ENCODE measurements at regions not wholly inside any gene's neighbourhood (a gene's known extent, or its start where the extent isn't known, plus 50 kb on each side); places are given as distances from the start of the nearest gene placed in this dataset.
"Not testable (repeated sequence)": the region's sequence is repeated elsewhere in the genome, so short reads cannot be mapped to it uniquely, and the experiment has no call there.

GRCh38 chr2:116513991-116514390 is 1300.5 kb upstream of the DDX18 start:
- Mint-ChIP-seq H3K36me3 (no peaks in the 10 kb centered on the region), H3K4me3 (no peak overlapping the region), H3K4me1 (no peaks in the 10 kb centered on the region), H3K27ac (no peak overlapping the region), H3K27me3 (no peaks in the 10 kb centered on the region), H3K9me3 (peaks cover 10 to 18% (median 17%) of the 10 kb centered on the region in 3 donors)
- ATAC-seq (replicated peaks in 1 of 4) (no peak), DNase-seq (no peak)
- no peak overlapping the region for H3K4me3 ChIP-seq (ENCODE audit: control insufficient read depth in 1 of 2, extremely low read depth in 1 of 2, low read length in 1 of 2)
- WGBS (ENCODE audit: insufficient coverage) = no CpG with 5 or more reads among the region's 3 CpGs
- ChIA-PET POLR2A (no interaction called here), CTCF (no interaction called here)
- H3K4me1 ChIP-seq (ENCODE audit: control insufficient read depth in 1 of 2, extremely low read depth in 1 of 2, insufficient read depth in 2 of 2, low read length in 2 of 2) = no peaks in the 10 kb centered on the region
- H3K27me3 ChIP-seq (replicated peaks in 1 of 2; ENCODE audit: control insufficient read depth in 2 of 2, extremely low read depth in 1 of 2, insufficient read depth in 2 of 2, low read length in 1 of 2) = no peaks in the 10 kb centered on the region
- H3K9me3 ChIP-seq = no peaks in the 10 kb centered on the region
- H3K27ac ChIP-seq (ENCODE audit: low read length) = no peak overlapping the region
- no peaks in the 10 kb centered on the region for H3K36me3 ChIP-seq (ENCODE audit: control insufficient read depth in 2 of 2, extremely low read depth in 1 of 2, insufficient read depth in 1 of 2, low read length in 1 of 2)

- H3K4me1 Mint-ChIP-seq = no peaks in the 10 kb centered on the region
- no peaks in the 10 kb centered on the region for H3K9me3 ChIP-seq
- H3K9me3 Mint-ChIP-seq = peaks cover 13 to 27% (median 15%) of the 10 kb centered on the region in 3 donors
- no peak overlapping the region for H3K4me3 Mint-ChIP-seq
- H3K36me3 Mint-ChIP-seq = no peaks in the 10 kb centered on the region
- H3K4me3 ChIP-seq (ENCODE audit: control insufficient read depth in 1 of 2, extremely low read depth in 1 of 2, low read length in 1 of 2) = no peak overlapping the region
- ATAC-seq (replicated peaks in 1 of 4) = no peak
- ChIA-PET POLR2A (no interaction called here), CTCF (no interaction called here)
- DNase-seq = no peak
- no peak overlapping the region for H3K27ac ChIP-seq (ENCODE audit: low read length)
- H3K27me3 ChIP-seq (replicated peaks in 1 of 2; ENCODE audit: control insufficient read depth in 2 of 2, extremely low read depth in 1 of 2, insufficient read depth in 2 of 2, low read length in 1 of 2) = no peaks in the 10 kb centered on the region
- H3K27ac Mint-ChIP-seq = no peak overlapping the region
- H3K27me3 Mint-ChIP-seq = no peaks in the 10 kb centered on the region
- WGBS (ENCODE audit: insufficient coverage) = no CpG with 5 or more reads among the region's 1 CpG
- no peaks in the 10 kb centered on the region for H3K4me1 ChIP-seq (ENCODE audit: control insufficient read depth in 1 of 2, extremely low read depth in 1 of 2, insufficient read depth in 2 of 2, low read length in 2 of 2)
- H3K36me3 ChIP-seq (ENCODE audit: control insufficient read depth in 2 of 2, extremely low read depth in 1 of 2, insufficient read depth in 1 of 2, low read length in 1 of 2) = no peaks in the 10 kb centered on the region
Observed at GRCh38 chr2:116517936-116518335, 1296.6 kb upstream of the DDX18 start.

- no peaks in the 10 kb centered on the region for H3K36me3 Mint-ChIP-seq
- no peak overlapping the region for H3K27ac ChIP-seq (ENCODE audit: low read length)
- ATAC-seq (replicated peaks in 1 of 4) = no peak
- no peaks in the 10 kb centered on the region for H3K27me3 Mint-ChIP-seq
- 100% methylated on average over 1 of the region's 5 CpGs for WGBS (ENCODE audit: insufficient coverage)
- H3K27me3 ChIP-seq (replicated peaks in 1 of 2; ENCODE audit: control insufficient read depth in 2 of 2, extremely low read depth in 1 of 2, insufficient read depth in 2 of 2, low read length in 1 of 2) = no peaks in the 10 kb centered on the region
- no peaks in the 10 kb centered on the region for H3K4me1 ChIP-seq (ENCODE audit: control insufficient read depth in 1 of 2, extremely low read depth in 1 of 2, insufficient read depth in 2 of 2, low read length in 2 of 2)
- peaks cover 13 to 23% (median 16%) of the 10 kb centered on the region in 3 donors for H3K9me3 Mint-ChIP-seq
- ChIA-PET POLR2A (no interaction called here), CTCF (no interaction called here)
- no peaks in the 10 kb centered on the region for H3K4me1 Mint-ChIP-seq
- no peak overlapping the region for H3K27ac Mint-ChIP-seq
- no peak for DNase-seq
- no peaks in the 10 kb centered on the region for H3K36me3 ChIP-seq (ENCODE audit: control insufficient read depth in 2 of 2, extremely low read depth in 1 of 2, insufficient read depth in 1 of 2, low read length in 1 of 2)
- H3K9me3 ChIP-seq = peaks cover 2% of the 10 kb centered on the region
- H3K4me3 ChIP-seq (ENCODE audit: control insufficient read depth in 1 of 2, extremely low read depth in 1 of 2, low read length in 1 of 2) = no peak overlapping the region
- H3K4me3 Mint-ChIP-seq = no peak overlapping the region
Observed at GRCh38 chr2:116537811-116538210, 1276.7 kb upstream of the DDX18 start.

DNA sequence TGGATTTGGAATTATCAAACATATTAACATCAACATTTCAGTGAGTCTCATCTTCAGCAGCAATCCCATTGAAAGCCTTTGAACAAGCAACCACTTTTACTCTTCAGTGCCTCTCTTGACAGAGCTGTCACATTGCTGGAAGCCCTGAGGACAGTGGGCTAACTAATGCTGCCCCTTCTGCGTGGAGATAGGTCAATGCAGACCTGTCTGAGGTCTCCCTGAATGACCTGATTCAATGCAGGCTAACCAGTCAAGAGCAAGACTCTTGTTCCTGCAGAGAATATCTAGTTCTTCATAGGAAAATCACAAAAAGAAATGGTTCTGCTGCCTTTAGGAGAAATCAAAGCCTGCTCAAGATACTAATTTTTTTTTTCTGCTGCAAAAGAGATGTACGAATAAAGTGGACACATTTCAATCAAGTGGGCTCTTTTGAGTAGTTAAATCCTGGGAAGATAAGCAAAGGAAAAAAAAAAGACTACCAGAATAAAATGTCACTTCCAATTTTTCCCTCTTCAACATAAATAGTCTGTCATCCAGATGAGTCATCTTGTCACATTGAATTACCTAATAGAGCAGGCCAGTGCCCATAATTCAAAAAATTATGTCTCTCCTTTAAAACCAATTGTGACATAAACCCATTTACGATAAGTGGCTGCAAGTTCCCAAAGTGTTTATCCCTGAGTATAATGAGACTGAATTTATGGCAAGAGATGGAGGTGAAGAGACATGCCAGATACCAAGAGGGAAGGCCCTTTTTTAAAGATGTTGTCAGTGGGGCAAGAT is 1269.0 kb upstream of the DDX18 start:
- H3K9me3 Mint-ChIP-seq = peaks cover 5 to 15% (median 13%) of the 10 kb centered on the region in 3 donors
- Histone ChIP-seq H3K36me3 (ENCODE audit: control insufficient read depth in 2 of 2, extremely low read depth in 1 of 2, insufficient read depth in 1 of 2, low read length in 1 of 2) (no peaks in the 10 kb centered on the region), H3K4me3 (ENCODE audit: control insufficient read depth in 1 of 2, extremely low read depth in 1 of 2, low read length in 1 of 2) (no peak overlapping the region), H3K27ac (ENCODE audit: low read length) (no peak overlapping the region), H3K27me3 (replicated peaks in 1 of 2; ENCODE audit: control insufficient read depth in 2 of 2, extremely low read depth in 1 of 2, insufficient read depth in 2 of 2, low read length in 1 of 2) (no peaks in the 10 kb centered on the region), H3K4me1 (ENCODE audit: control insufficient read depth in 1 of 2, extremely low read depth in 1 of 2, insufficient read depth in 2 of 2, low read length in 2 of 2) (no peaks in the 10 kb centered on the region), H3K9me3 (peaks cover 2% of the 10 kb centered on the region)
- no peak overlapping the region for H3K27ac Mint-ChIP-seq
- ATAC-seq (replicated peaks in 1 of 4) = no peak
- no peak for DNase-seq
- H3K4me3 Mint-ChIP-seq = no peak overlapping the region
- ChIA-PET CTCF (no interaction called here), POLR2A (no interaction called here)
- 40% methylated on average over 1 of the region's 3 CpGs for whole genome bisulfite sequencing (ENCODE audit: insufficient coverage)
- no peaks in the 10 kb centered on the region for H3K4me1 Mint-ChIP-seq
- no peaks in the 10 kb centered on the region for H3K27me3 Mint-ChIP-seq
- no peaks in the 10 kb centered on the region for H3K36me3 Mint-ChIP-seq

GRCh38 chr2:116552738-116553419 is 1261.6 kb upstream of the DDX18 start:
- ATAC-seq (replicated peaks in 1 of 4); H3K27ac ChIP-seq (ENCODE audit: low read length); H3K4me3 Mint-ChIP-seq; H3K4me1 ChIP-seq (ENCODE audit: control insufficient read depth in 1 of 2, extremely low read depth in 1 of 2, insufficient read depth in 2 of 2, low read length in 2 of 2); H3K27me3 Mint-ChIP-seq; H3K4me3 ChIP-seq (ENCODE audit: control insufficient read depth in 1 of 2, extremely low read depth in 1 of 2, low read length in 1 of 2); H3K27me3 ChIP-seq (replicated peaks in 1 of 2; ENCODE audit: control insufficient read depth in 2 of 2, extremely low read depth in 1 of 2, insufficient read depth in 2 of 2, low read length in 1 of 2); CTCF ChIA-PET; H3K27ac Mint-ChIP-seq; H3K4me1 Mint-ChIP-seq; POLR2A ChIA-PET; H3K9me3 ChIP-seq; DNase-seq; H3K36me3 Mint-ChIP-seq; H3K36me3 ChIP-seq (ENCODE audit: control insufficient read depth in 2 of 2, extremely low read depth in 1 of 2, insufficient read depth in 1 of 2, low read length in 1 of 2): not testable (repeated sequence)
- peaks cover 22 to 31% (median 24%) of the 10 kb centered on the region in 3 donors for H3K9me3 Mint-ChIP-seq
- WGBS (ENCODE audit: insufficient coverage) = 90% methylated on average over 15 of the region's 20 CpGs

GRCh38 chr2:116580209-116580608 is 1234.3 kb upstream of the DDX18 start:
- ChIA-PET POLR2A (no interaction called here), CTCF (no interaction called here)
- no peak overlapping the region for H3K27ac ChIP-seq (ENCODE audit: low read length)
- DNase-seq (no peak), ATAC-seq (replicated peaks in 1 of 4) (no peak)
- Mint-ChIP-seq H3K27ac (no peak overlapping the region), H3K36me3 (no peaks in the 10 kb centered on the region), H3K4me1 (no peaks in the 10 kb centered on the region), H3K27me3 (no peaks in the 10 kb centered on the region), H3K9me3 (peaks cover 18 to 24% (median 18%) of the 10 kb centered on the region in 3 donors), H3K4me3 (no peak overlapping the region)
- H3K9me3 ChIP-seq = peaks cover 4% of the 10 kb centered on the region
- no peaks in the 10 kb centered on the region for H3K4me1 ChIP-seq (ENCODE audit: control insufficient read depth in 1 of 2, extremely low read depth in 1 of 2, insufficient read depth in 2 of 2, low read length in 2 of 2)
- no peak overlapping the region for H3K4me3 ChIP-seq (ENCODE audit: control insufficient read depth in 1 of 2, extremely low read depth in 1 of 2, low read length in 1 of 2)
- H3K27me3 ChIP-seq (replicated peaks in 1 of 2; ENCODE audit: control insufficient read depth in 2 of 2, extremely low read depth in 1 of 2, insufficient read depth in 2 of 2, low read length in 1 of 2) = no peaks in the 10 kb centered on the region
- WGBS (ENCODE audit: insufficient coverage) = no CpG with 5 or more reads among the region's 3 CpGs
- no peaks in the 10 kb centered on the region for H3K36me3 ChIP-seq (ENCODE audit: control insufficient read depth in 2 of 2, extremely low read depth in 1 of 2, insufficient read depth in 1 of 2, low read length in 1 of 2)
